NCI-H69 (cell line): ENCODE measurements at regions not wholly inside any gene's neighbourhood (a gene's known extent, or its start where the extent isn't known, plus 50 kb on each side); places are given as distances from the start of the nearest gene placed in this dataset.

Experiments used
- DNase-seq: peaks from one replicate; lab custom pipeline; 2025; lab: John Stamatoyannopoulos, UW

DNA sequence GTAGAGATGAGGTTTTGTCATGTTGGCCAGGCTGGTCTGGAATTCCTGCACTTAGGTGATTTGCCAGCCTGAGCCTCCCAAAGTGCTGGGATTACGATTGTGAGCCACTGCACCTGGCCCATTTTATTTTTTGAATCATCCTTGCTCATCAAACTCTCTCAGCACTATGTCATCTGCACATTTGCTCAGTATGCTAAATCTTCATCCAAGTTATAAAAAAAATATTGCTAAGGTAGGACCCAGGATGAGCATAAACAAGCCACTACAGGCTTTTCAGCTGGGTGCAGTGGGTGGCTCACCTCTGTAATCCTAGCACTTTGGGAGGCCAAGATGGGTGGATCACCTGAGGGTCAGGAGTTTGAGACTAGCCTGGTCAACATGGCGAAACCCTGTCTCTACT is 510.1 kb upstream of the LARGE1 start:
- no peak for DNase-seq

DNA sequence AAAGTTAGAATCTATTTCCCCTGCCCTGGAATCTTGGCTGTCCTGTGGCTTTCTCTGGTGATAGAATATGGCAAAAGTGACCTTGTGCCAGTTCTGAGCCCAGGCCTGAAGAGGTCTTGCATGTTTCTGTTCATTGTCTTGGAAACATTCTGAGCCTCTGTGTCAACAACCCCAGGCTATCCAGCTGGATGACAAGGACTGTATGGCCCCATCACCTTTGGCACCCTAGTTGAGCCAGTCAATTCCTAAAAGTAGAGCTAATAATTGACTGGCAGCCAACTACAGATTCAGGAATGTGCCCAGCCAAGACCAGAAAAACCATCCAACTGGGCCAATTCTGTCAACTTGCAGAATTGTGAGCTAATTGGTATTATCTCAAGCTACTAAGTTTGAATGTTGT is 514.1 kb upstream of the LARGE1 start:
- no peak for DNase-seq

DNA sequence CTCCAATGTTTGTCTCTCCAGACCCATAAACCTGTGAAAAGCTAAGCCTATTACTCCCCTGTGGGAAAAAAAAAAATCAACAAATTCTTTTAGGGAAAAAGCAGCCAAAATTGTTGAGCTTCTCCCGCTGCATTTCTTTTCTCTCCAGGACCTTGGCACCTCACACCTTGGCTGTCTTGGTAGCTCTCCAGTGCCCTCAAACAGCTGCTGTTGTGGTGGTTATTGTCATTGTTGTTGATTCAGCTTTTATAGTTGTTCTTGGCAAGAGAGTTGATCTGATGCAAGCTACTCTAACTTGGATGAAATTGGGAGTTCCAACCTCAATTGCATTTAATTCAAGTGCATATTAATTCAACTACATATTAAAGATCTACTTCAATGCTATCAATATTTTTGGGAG is 516.9 kb upstream of the LARGE1 start:
- no peak for DNase-seq

DNA sequence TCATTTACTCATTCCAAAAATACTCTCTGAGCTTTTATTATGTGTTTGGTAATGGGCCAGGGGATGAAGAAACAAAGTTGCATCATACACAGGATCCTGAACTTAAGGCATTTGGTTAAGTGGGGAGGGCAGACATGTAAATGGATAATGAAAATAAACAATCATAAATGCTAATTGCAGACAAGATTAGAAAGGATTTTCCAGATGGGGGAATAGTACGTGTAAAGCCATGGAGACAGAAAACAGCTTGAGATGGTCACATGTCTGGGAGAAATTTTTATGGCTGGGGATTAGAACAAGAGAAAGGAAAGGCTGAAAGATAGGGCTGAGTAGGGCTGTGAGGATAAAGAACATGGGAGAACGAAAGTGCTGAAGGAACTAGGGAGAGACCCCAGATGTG is 534.3 kb upstream of the LARGE1 start:
- DNase-seq, result peak; percentile 33

DNA sequence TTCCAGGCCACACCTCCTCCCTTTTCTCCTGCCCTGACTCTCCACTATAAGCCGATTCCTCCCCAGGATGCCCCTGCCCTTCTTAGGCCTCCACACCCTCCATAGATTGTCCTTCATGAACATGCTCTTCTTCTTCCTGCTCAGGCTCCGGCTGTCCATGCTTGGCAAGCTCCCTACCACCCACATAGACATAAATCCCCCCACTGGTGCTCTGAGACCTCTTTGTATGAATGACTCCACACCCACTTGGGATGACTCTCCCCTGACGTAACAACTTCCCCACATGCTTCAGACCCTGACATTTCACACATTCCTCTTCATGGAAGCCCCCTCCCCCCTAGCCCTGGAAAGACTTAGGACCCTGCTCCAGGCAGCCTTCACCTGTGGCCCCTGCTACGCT is 542.5 kb upstream of the LARGE1 start:
- DNase-seq, result no peak

DNA sequence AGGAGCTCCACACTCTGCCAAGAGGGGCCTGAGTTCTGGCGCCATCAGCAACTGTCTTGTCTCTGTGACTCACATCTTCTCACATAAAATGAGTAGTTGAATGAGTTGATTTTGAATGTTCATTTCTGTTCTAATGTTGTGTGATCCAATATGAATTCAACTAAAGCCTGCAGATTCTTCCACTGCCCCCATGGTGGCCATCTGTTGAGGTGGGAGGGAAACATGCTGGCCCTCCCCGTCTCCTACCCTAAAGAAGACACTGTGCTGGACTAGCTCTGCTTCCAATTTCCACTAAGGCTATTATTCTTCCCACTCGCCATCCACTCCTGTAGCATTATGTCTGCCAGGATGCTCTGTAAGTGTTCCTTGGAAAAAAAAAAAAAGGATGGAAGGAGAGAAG is 555.6 kb upstream of the LARGE1 start:
- no peak for DNase-seq

DNA sequence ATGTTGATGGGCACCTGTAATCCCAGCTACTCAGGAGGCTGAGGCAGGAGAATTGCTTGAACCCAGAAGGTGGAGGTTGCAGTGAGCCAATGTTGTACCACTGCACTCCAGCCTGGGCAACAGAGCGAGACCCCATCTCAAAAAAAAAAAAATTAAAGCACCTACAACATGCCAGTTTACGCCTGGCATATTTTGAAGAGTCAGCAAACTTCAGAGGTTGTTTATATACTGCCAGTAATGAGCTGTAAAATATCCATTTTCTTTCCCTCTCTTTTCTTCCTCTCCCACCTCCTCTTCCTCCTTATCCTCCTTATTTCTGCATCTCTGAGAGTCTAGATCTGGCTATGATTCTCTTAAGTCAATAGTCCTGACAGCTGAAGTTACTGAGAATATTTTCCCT is 556.5 kb upstream of the LARGE1 start:
- DNase-seq, result no peak

DNA sequence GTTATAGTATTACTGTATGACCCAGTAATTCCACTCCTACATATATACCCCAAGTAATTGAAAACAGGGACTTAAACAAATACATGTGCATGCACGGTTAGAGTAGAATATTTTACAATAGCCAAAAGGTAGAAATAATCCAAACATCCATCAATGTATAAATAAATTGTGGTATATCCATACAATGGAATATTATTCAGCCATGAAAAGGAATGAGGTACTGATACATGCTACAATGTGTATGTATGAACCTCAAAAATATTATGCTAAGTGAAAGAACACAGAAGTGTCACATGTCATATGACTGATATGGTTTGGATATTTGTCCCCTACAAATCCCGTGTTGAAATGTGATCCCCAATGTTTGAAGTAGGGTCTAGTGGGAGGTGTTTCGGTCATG is 560.8 kb upstream of the LARGE1 start:
- DNase-seq, result no peak

DNA sequence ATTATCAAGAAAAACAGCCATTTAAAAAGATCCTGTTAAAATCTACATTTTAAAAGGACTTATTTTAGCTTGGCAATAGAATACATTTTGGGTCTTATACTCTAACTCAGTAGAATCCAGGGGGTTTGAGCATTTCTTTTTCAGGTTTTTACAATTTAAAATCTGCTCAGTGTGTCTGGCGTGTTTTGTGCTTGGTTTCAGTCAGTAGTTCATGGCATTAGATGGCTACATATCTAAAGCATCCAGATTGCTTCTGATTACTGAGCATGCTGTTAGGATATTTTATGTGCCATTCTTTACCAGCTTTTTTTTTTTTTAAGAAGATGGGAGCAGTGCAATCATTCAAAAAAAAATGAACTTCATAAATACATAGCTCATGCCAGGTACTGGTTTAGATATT is 566.1 kb upstream of the LARGE1 start:
- no peak for DNase-seq

DNA sequence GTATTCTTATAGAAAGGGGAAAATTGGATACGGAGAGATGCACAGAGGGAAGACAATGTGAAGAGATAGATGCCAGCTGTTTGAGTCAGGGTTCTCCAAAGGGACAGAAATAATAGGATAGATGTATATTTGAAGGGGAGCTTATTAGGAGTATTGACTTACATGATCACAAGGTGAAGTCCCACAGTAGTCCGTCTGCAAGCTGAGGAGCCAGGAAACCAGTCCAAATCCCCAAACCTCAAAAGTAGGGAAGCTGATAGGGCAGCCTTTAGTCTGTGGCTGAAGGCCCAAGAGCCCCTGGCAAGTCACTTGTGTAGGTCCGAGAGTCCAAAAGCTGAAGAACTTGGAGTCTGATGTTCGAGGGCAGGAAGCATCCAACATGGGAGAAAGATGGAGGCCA is 569.6 kb upstream of the LARGE1 start:
- no peak for DNase-seq

DNA sequence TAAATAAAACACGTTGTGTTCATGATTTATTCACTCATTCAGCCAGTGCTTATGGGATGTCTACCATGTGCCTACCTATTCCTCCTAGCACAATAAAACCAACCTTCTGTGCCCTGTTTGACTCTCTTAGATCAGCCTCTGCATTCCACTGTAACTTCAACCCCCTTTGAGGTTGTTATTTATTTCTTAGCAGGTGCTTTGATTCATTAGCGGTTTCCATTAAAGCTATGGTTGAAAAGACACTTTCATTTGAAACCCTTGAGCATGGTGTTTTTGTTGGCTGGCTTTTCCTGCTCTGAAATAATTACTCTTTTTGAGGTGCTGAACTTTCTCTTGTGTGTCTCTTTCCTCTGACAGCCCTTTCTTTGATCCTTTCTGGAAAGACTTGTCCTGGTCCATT is 570.6 kb upstream of the LARGE1 start:
- DNase-seq, result peak; percentile 16

DNA sequence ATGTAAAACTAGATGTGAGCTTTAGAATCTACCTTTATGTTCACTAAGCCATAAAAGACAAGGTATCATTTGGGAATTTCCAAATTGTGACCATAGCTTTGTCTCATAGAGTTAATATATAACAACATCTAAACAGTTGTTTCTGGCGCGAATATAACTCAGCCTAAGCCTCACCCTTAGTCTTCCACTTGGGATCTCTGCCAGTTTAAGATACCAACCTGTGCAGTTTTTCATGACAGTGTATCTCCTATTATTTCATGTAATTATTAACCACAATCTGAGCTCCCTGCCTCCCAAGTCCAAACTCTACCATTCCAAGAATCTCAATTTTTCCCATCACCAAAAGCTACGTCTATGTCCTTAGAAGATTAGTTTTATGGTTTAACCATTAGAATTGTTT is 572.5 kb upstream of the ISX start:
- DNase-seq, result no peak

DNA sequence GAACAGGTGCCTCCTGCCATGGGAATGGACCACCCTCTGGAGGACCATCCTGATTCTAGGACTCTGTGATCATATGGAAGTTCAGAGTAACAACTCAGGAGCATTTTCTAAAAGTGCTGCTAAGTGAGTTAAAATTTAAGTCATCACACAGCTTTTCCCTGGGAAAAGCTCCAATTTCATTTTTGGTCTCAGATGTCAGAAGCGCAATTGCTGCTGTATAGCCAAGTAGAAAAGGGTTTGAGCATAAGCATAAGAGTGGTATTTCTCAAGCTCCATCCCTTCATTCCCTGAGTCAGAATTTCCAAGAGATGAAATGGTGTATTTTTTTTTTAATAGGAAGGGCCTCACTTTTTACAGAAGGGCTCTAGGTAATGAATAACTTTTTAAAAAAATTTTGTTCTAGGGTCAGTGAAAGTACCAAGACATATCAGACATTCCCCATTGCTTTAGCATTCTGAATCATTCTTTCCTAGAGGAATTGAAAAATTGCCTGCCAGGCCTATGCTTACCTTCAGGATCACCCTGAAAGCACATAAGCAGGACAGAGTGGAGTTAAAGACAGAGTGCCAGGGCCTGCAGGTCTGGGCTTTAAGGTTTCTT is 564.5 kb upstream of the ISX start:
- DNase-seq, result no peak

DNA sequence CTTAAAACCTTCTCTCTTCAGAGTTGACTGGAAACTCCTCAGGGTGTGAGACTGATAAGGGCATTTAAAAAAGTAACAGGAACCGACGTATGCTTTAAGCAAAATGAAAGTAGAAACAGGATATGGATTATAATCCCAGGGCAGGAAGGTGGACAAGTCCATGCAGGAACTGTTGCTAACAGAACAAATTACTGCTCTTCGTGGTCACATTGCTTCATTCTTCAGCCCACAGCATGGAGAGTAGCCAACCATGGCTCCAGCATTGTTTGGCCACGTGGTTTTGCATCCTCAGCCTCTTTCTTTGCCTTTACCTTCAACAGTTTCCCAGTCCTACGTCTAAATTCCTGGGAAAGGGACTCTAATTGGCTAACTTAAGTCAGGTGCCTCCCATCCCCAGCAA is 563.1 kb upstream of the ISX start:
- no peak for DNase-seq

DNA sequence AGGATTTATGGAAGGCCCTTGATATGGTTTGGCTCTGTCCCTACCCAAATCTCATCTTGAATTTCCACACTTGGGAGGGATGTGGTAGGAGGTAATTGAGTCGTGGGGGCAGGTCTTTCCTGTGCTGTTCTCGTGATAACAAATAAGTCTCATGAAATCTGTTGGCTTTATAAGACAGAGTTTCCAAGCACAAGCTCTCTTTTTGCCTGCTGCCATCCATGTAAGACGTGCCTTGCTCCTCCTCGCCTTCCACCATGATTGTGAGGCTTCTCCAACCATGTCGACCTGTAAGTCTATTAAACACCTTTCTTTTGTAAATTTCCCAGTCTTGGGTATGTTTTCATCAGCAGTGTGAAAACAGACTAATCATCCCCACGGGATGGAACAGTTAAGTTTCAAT is 557.2 kb upstream of the ISX start:
- DNase-seq, result no peak

DNA sequence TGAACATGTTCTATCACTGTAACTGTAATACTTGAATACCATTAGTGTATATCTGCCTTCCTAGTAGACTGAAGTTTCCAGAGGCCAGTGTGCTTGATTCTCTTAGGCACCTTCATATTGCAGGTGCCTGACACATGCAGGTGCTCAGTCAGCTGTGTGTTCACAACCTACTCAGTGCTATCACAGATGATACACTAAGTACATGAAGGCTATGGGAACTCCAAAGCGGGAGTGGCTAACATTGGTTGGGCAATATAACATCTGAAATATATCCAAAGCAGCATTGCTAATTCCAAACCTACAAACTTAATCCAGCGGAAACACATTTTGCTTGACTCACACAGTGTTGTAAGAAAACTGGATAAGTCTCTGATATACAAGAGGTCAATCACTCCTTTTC is 539.3 kb upstream of the ISX start:
- no peak for DNase-seq

DNA sequence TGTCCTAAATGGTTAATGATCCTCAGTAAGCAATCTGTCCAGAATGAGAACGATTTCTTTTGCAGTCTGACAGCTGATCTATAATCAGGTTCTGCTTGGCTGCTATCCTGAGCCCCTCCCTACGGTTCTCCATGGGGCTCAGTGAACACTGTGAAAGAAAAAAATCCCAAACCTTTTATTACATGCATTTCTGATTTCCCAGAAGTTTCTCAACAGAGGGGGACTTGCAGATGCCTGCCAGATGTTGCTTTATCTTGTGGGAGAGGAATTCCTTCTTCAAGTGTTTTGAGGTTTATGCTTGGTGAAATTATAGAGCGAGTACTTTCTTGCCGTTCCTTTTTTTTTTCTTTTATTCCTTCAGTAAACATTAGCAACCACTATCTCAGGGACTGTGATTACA is 531.9 kb upstream of the ISX start:
- no peak for DNase-seq

DNA sequence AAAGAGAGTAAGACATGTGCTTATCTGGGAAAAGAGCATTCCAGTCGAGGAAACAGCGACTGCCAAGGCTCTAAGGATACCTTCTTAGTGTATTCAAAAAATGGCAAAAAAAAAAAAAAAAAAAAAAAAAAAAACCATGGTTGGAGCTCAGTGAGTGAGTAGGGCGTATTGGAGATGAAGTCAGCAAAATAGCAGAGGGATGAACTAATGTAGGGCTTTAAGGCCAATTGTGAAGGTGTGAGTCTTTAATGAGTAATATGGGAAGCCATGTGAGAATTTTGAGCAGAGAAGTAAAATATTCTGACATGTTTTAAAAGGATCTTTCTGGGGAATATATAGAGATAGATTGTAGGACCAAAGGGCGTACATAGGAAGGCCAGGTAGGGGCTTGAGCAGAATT is 498.6 kb upstream of the ISX start:
- DNase-seq, result no peak

DNA sequence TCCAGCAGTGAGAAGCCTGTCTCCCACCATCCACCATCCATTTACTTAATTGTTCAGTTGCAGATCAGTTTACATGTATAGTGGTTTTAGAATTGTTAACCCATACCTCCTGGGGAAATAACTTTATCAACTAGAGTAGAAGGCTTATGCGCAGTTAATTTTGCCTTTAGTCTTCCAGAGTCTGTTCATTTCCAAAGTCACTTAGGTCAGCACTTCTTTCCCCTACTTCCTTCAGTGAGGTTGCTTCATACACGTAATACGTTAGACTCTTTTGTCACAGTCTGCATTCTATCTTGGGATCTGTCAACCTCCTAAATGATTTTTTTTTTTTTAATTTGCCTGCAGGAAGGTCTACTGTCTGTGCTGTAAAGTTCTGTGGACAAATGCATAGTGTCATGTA is 495.6 kb upstream of the ISX start:
- DNase-seq, result peak; percentile 26

DNA sequence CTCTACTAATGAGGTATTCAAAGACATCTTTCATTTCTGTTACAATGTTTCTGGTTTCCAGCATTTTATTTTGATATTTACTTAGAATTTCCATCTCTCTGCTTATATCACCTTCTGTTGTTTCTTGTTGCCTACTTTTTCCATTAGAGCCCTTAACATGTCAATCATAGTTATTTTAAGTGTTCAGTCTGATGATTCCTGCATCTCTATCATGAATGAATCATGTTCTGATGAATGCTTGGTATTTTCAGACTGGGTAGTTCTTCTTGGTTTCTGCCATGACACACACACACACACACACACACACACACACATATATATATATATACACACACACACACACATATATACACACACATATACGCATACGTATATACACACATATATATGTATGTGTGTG is 486.4 kb upstream of the ISX start:
- DNase-seq, result no peak

DNA sequence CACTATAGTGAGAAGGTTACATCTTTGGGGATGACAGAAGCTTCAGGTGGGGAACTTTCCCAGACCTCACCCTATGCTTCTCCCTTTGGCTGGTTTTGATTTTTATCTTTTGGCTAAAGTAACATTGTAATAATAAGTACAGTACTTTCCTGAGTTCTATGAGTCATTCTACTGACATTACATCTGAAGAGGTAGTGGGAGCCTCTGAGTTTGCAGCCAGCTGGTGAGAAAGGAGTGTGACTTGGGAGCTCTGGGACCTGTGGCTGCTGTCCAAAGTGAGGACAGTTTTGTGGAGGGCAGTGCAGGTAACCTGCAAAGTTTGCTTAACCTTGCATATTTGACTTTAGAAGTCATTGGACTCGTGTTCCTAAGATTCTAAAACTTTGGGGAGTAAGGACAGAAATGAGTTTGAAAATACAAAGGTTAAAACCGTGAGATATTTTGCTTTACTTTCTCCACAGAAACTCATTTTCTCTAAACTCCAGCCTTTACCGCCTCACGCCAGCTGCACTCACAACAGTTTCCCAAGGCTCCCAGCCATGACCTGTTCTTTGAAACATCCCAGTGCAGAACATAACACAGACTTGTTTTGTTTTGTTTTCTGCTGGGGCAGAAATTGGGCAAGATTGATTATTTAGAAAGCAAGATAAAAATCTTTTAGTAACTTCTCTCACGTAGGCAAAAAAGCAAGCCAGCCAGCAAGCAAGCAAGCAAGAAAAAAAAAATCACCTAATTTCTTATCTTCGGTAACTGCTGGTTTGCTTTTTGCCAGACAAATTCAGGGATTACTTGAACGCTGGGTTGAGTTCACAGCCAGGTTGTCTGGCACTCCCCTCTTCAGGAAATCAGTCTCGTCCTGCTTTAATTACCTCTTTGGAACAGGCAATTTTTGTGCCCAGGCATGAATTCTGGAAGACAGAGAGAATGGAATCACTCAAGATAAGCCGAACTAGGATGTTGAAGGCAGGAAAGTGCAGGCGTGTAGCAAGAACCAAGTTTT is 478.3 kb upstream of the ISX start:
- peak; percentile 16 for DNase-seq

DNA sequence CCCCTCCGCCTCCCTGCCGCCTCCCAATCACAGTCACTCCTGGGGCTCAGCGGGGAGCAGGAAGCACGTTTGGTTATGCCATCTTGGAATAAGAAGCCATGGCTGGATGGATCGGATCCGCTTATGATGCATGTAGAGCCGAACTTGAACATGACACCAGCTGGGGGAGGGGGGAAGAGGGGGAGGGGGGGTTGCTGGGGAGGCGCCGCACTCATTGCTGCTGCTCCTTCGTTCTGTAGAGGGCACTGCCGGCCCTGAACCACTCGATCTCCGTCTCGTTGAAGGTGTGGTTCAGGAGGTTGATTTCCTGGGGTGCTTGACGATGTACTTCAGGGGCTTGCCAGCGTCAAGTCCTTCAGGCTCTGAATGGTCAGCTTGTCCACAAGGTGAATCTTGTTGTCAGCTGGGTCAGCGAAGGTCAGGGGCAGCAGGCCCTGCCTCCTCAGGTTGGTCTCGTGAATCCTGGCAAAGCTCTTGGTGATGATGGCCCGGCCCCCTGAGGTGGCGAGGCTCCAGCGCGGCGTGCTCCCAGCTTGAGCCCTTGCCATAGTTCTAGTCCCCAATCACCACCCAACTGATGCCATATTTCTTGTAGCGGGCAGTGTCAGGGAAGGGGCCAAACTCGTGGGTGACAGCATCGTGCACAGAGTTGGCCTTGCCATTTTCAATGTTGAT is 476.9 kb upstream of the ISX start:
- no peak for DNase-seq

DNA sequence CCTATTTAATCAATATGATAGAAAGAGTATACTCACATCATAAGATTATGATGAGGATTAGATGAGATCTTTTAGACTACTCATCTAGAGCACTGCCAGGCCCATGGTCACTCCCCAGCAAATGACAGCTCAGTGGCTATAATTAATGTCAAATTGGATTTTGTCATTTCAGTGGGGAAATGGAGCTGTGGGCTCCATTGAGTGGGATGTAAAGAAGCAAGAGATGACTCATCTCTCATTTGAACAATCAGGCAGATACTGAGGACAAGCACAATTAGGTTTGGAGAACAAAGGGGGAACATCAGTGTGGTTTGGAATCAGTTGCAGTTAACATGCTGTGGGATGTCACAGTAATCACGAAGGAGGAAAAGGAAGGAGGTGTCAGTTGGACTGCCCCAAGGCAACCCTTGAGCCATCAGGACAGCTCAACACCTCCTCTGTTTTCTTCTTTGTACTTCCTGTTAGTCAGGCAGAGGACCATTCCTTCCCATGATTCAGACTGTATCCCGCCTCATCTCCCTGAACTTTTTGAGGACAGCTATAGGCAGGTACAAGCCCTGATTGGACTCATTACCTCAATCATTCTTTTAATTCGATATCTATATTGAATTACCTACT is 473.7 kb upstream of the ISX start:
- peak; percentile 30 for DNase-seq
